GM12892 (cell line): ENCODE measurements at regions not wholly inside any gene's neighbourhood (a gene's known extent, or its start where the extent isn't known, plus 50 kb on each side); places are given as distances from the start of the nearest gene placed in this dataset.
"Not testable (repeated sequence)": the region's sequence is repeated elsewhere in the genome, so short reads cannot be mapped to it uniquely, and the experiment has no call there.

Experiments
- DNase-seq: peaks from one replicate; pipeline ENCODE4 v3.0.0; 2011; ENCODE audit not compliant: insufficient read length
- FAIRE-seq: peaks from 2 replicates; lab custom pipeline; 2011; peaks lifted over from hg19 to GRCh38; lab: Jason Lieb, UNC
- POLR2A ChIP-seq: IDR thresholded peaks from 2 replicates; pipeline ENCODE4 v1.6.1; 2011; ENCODE audit warnings: low read depth, low read length, control low read depth
- POLR2AphosphoS5 ChIP-seq: IDR thresholded peaks from 2 replicates; pipeline ENCODE4 v1.6.1; 2011; ENCODE audit warnings: low read depth, low read length, control low read depth
- TAF1 ChIP-seq: IDR thresholded peaks from 2 replicates; pipeline ENCODE4 v1.6.1; 2011; ENCODE audit warnings: low read depth, mild to moderate bottlenecking, control low read depth, low read length, borderline replicate concordance

GRCh38 chr14:97162621-97163020, 365.4 kb downstream of the VRK1 start:
- TF ChIP-seq POLR2A: no peak
- no peak for TF ChIP-seq POLR2AphosphoS5
- TF ChIP-seq TAF1: no peak
- DNase-seq: no peak
- no peak for FAIRE-seq

- no peak for TF ChIP-seq POLR2A
- TF ChIP-seq TAF1: no peak
- TF ChIP-seq POLR2AphosphoS5: no peak
- FAIRE-seq: no peak
- no peak for DNase-seq
Measured at GRCh38 chr14:97164021-97164420, 366.8 kb downstream of the VRK1 start.

- TF ChIP-seq POLR2A (no peak), TAF1 (no peak), POLR2AphosphoS5 (no peak)
- DNase-seq: no peak
- FAIRE-seq: no peak
Measured at GRCh38 chr14:97166497-97166896, 369.3 kb downstream of the VRK1 start.

GRCh38 chr14:97167577-97167976, 370.4 kb downstream of the VRK1 start:
- FAIRE-seq: not testable (repeated sequence)

GRCh38 chr14:97172644-97173043, 375.5 kb downstream of the VRK1 start:
- TF ChIP-seq POLR2A (no peak), POLR2AphosphoS5 (no peak), TAF1 (no peak)
- DNase-seq (no peak), FAIRE-seq (no peak)

More at GRCh38 chr14:97167577-97167976, 370.4 kb downstream of the VRK1 start:
- not testable (repeated sequence) for DNase-seq

GRCh38 chr14:97177016-97177415, 379.8 kb downstream of the VRK1 start:
- FAIRE-seq: peak; percentile 84
- no peak for TF ChIP-seq POLR2AphosphoS5
- TF ChIP-seq POLR2A: no peak
- TF ChIP-seq TAF1: no peak

GRCh38 chr14:97177635-97178034, 380.5 kb downstream of the VRK1 start:
- TF ChIP-seq TAF1: no peak
- no peak for TF ChIP-seq POLR2A
- TF ChIP-seq POLR2AphosphoS5: no peak
- FAIRE-seq (peak; percentile 54), DNase-seq (no peak)

More at GRCh38 chr14:97177016-97177415, 379.8 kb downstream of the VRK1 start:
- no peak for DNase-seq

- TF ChIP-seq POLR2A: no peak
- no peak for TF ChIP-seq TAF1
- TF ChIP-seq POLR2AphosphoS5: no peak
- DNase-seq (no peak), FAIRE-seq (no peak)
Measured at GRCh38 chr14:97178781-97179180, 381.6 kb downstream of the VRK1 start.

- DNase-seq (no peak), FAIRE-seq (peak; percentile 17)
- TF ChIP-seq POLR2AphosphoS5 (no peak), POLR2A (no peak), TAF1 (no peak)
Measured at GRCh38 chr14:97179573-97179972, 382.4 kb downstream of the VRK1 start.

- TF ChIP-seq POLR2AphosphoS5 (no peak), POLR2A (no peak), TAF1 (no peak)
- DNase-seq: no peak
- FAIRE-seq: no peak
Measured at GRCh38 chr14:97180304-97181200, 383.4 kb downstream of the VRK1 start.

GRCh38 chr14:97185186-97185585, 388.0 kb downstream of the VRK1 start:
- FAIRE-seq: no peak
- no peak for DNase-seq
- TF ChIP-seq POLR2AphosphoS5: no peak
- no peak for TF ChIP-seq TAF1
- no peak for TF ChIP-seq POLR2A

- FAIRE-seq (no peak), DNase-seq (no peak)
- TF ChIP-seq POLR2AphosphoS5 (no peak), POLR2A (no peak), TAF1 (no peak)
Measured at GRCh38 chr14:97187916-97188315, 390.7 kb downstream of the VRK1 start.

- DNase-seq (no peak), FAIRE-seq (no peak)
- TF ChIP-seq TAF1 (no peak), POLR2AphosphoS5 (no peak), POLR2A (no peak)
Measured at GRCh38 chr14:97196336-97196735, 399.2 kb downstream of the VRK1 start.

- DNase-seq: no peak
- no peak for FAIRE-seq
- no peak for TF ChIP-seq POLR2AphosphoS5
- no peak for TF ChIP-seq TAF1
- no peak for TF ChIP-seq POLR2A
Measured at GRCh38 chr14:97198813-97199212, 401.6 kb downstream of the VRK1 start.

- DNase-seq (no peak), FAIRE-seq (no peak)
- TF ChIP-seq TAF1 (no peak), POLR2A (no peak), POLR2AphosphoS5 (no peak)
Measured at GRCh38 chr14:97200245-97200644, 403.1 kb downstream of the VRK1 start.
